ENCODE measurements at regions not wholly inside any gene's neighbourhood (a gene's known extent, or its start where the extent isn't known, plus 50 kb on each side); places are given as distances from the start of the nearest gene placed in this dataset.

DNA sequence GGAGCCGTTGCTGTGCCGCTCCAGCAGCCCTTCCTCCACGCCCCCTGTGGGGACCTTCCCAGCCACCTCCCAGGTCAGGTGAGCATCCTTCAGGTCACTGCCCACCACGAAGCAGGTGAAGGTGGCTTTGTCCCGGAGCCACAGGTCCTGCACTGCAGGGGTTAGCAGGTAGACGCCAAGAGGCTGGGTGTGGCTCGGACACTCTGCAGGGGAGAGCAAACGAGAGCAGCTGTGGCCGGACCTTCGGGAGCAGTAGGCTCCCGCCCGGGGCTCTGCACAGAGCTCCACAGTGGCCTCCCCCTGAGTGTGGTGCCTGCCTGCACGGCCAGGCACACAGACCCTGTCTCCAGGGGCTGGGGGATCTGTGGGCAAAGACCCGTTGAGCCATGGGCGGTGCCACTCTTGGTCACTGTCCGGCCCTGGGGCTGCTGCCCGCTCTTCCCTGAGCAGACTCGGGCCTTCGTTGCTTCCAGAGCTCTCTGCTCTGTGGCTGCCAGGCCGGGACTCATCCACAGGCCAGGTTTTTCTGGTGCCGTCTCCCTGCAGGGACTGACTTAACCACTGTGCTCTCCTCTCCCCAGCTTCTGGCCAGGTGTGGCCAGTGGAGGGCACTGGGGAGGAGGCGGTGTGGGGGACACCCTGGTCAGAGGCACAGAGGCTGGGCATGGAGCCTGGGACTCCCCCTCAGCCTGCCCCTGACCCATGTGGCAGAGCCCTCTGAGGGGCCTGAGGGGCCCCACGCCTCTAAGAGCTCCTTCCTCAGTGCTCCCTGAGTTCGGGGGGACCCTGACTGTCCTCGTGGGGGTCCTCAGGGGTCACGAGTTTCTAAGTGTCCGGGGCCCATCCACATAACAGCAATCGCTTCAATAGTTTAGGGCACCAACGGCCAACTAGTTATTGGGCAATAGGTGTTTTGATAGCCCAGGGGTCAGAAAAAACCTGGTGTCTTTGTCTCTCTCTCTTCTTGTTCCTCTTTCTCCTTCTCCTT lies 314.9 kb downstream of the TMEM121 start:
- H3K36me3 Mint-ChIP-seq: no peaks in the 10 kb centered on the region
- H3K4me1 Mint-ChIP-seq: no peaks in the 10 kb centered on the region
- H3K27ac Mint-ChIP-seq: no peak overlapping the region
- H3K4me3 Mint-ChIP-seq: no peak overlapping the region
- H3K27me3 Mint-ChIP-seq: peaks cover 3% of the 10 kb centered on the region
- H3K9me3 Mint-ChIP-seq: no peaks in the 10 kb centered on the region

DNA sequence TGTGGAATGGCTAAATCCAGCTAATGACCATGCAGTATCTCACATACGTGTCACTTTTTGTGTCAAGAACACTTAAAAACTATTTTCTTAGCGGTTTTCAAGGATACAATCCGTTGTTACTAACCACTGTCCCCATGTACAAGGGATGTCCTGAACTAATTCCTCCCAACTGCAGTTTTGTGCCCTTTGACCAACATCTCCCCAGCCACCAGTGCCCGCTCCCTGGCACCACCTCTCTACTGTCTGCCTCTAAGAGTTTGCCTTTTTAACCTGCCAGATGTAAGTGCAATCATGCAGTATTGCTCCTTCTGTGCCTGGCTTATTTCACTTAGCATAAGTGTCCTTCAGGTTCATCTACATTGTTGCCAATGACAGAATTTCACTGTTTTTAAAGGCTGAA lies 315.7 kb downstream of the TMEM121 start:
- H3K4me1 Mint-ChIP-seq: no peaks in the 10 kb centered on the region

DNA sequence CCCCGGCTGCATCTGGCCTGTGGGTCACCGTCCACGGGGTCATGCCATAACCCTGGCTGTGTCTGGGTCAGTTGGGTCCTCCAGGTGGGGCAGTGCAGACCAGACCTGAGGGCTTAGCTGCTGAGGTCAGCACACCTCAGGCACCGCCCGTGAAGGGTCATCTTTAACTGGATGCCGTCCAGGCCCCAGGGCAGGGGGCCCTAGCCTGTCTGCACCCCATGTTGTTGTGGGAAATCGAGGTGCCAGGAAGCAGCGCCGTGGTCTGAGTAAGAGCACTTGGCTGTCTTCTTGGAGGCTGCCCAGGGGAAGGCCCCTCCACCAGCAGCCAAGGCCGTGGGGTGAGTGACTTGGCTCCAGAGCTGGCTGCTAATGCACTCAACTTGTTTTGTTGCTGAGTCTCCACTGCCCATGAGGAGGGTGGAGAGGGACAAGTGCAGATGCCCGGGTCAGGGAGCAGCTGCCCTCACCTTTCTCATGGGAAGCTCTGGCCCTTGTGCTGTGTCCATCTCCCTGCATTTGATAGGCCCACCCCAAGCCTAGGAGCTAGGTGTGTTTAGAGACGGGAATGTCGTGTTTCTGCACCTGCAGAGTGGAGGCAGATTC lies 317.2 kb downstream of the TMEM121 start:
- Mint-ChIP-seq H3K4me3 (no peak overlapping the region), H3K4me1 (no peaks in the 10 kb centered on the region), H3K36me3 (no peaks in the 10 kb centered on the region), H3K27ac (no peak overlapping the region), H3K27me3 (no peaks in the 10 kb centered on the region), H3K9me3 (no peaks in the 10 kb centered on the region)

More for the DNA sequence above, 315.7 kb downstream of the TMEM121 start:
- peaks cover 3% of the 10 kb centered on the region for H3K27me3 Mint-ChIP-seq
- H3K4me3 Mint-ChIP-seq: no peak overlapping the region
- no peak overlapping the region for H3K27ac Mint-ChIP-seq
- no peaks in the 10 kb centered on the region for H3K9me3 Mint-ChIP-seq
- H3K36me3 Mint-ChIP-seq: no peaks in the 10 kb centered on the region

DNA sequence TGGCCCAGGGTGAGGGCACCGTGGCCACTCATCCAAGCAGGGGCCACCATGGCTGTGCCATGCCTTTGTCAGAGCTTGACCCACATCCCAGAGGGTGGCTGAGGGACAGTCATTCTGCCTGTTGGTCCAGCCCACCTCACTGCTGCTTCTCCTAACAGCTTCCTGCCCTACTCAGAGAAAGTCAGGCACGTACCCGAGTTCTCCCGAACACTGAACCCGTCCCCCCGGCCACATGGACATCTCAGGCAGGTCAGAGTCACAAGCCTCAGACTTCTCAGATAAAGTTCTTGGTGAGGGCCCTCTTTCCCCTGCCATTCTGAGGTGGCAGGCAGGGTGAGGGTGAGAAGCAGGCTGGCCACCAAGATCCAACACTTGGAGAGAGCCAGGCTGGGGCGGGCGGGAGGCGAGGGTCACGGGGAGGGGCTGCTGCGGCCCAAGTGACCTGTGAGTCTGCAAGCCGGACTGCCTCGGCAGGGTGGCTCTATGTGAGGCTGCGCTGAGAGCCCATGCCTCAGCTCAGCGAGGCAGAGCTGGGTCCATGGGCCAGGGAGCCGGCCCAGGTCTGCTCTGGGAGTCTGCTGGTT lies 317.8 kb downstream of the TMEM121 start:
- H3K36me3 Mint-ChIP-seq: no peaks in the 10 kb centered on the region
- no peak overlapping the region for H3K27ac Mint-ChIP-seq
- H3K4me3 Mint-ChIP-seq: no peak overlapping the region
- no peaks in the 10 kb centered on the region for H3K27me3 Mint-ChIP-seq
- H3K4me1 Mint-ChIP-seq: no peaks in the 10 kb centered on the region
- no peaks in the 10 kb centered on the region for H3K9me3 Mint-ChIP-seq

DNA sequence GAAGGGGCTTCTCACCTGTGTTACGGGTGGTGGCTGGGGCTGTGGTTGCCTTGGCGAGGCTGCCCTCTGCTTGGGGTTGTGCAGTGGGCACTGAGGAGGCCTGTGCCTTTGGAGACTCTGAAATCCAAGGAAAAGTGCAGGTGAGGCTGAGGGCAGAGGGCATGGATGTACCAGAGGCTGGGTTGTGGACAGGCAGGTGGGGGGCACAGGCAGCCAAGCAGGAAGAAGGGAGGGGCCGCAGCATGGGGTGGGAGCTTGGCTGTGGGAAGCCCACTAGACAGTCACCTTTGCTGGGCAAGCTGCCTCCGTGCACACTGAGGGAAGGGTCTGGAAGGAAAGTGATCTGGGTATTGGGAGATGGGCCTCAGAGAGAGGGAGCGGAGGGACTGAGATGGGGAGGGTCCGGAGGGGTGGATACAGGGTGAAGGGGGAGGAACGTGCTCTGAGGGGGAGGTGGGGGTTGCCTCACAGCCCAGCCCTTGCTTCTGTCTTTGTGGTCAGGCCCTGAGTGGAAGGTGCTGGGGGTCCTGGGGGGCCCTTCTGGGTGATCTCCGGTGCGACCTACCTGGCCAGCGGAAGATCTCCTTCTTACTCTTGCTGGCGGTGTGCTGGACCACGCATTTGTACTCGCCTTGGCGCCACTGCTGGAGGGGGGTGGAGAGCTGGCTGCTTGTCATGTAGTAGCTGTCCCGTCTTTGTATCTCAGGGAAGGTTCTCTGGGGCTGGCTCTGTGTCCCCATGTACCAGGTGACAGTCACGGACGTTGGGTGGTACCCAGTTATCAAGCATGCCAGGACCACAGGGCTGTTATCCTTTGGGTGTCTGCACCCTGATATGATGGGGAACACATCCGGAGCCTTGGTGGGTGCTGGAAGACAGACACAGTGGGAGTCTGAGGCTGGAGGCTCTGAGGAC lies 318.7 kb downstream of the TMEM121 start:
- no peaks in the 10 kb centered on the region for H3K36me3 Mint-ChIP-seq
- no peaks in the 10 kb centered on the region for H3K9me3 Mint-ChIP-seq
- H3K27ac Mint-ChIP-seq: no peak overlapping the region
- H3K4me3 Mint-ChIP-seq: no peak overlapping the region
- H3K27me3 Mint-ChIP-seq: no peaks in the 10 kb centered on the region
- no peaks in the 10 kb centered on the region for H3K4me1 Mint-ChIP-seq

DNA sequence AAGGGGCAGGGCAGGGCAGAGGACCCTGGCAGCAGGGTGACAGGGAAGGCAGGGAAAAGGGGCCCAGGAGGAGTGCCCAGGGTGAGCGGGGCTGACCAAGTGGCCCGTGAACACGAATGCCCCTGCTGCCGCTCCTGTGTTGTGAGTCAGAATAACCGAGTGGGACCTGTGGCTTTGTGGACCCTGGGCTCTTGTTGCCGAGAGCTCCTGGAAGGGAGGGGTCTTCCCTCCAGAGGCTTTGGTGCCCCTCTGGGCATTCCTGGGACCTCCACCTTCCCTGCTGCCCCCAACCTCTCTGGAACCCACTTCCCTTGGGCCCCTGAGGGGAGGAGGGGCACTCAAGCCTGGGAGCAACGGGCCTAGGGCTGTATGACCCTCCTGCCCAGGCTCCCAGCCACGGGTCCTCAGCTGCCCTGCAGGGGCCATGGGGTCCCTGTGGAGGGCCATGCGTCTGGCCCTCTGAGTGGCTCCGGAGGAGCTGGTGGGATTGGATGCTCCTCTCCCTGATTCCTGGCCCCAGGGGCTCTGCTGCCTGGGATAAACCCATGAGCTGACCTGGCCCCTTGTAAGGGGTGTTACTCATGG lies 319.4 kb downstream of the TMEM121 start:
- no peaks in the 10 kb centered on the region for H3K27me3 Mint-ChIP-seq
- no peak overlapping the region for H3K4me3 Mint-ChIP-seq
- H3K4me1 Mint-ChIP-seq: no peaks in the 10 kb centered on the region
- H3K9me3 Mint-ChIP-seq: no peaks in the 10 kb centered on the region
- no peak overlapping the region for H3K27ac Mint-ChIP-seq
- no peaks in the 10 kb centered on the region for H3K36me3 Mint-ChIP-seq

DNA sequence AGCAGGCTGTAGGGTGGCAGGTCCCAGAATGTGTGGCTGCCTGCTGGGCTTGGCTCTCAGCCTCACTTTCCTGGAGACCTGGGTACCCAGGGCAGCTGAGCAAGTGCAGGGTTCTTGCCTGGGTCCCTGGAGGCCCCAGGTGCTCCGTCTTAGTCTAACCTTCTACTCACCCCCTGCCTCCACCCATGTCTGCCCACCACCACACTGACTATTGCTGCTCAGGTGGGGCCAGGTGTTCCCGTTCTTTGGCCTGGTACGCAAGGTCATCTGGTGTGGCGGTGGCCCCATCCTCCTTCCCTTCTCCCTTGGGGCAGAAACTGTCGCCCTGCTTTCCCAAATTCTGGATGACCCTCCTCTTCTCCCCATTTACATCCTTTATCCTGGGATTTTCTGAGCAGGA lies 319.9 kb downstream of the TMEM121 start:
- H3K9me3 Mint-ChIP-seq: no peaks in the 10 kb centered on the region
- no peak overlapping the region for H3K27ac Mint-ChIP-seq
- H3K4me1 Mint-ChIP-seq: no peaks in the 10 kb centered on the region
- H3K27me3 Mint-ChIP-seq: no peaks in the 10 kb centered on the region
- H3K36me3 Mint-ChIP-seq: no peaks in the 10 kb centered on the region
- H3K4me3 Mint-ChIP-seq: no peak overlapping the region

DNA sequence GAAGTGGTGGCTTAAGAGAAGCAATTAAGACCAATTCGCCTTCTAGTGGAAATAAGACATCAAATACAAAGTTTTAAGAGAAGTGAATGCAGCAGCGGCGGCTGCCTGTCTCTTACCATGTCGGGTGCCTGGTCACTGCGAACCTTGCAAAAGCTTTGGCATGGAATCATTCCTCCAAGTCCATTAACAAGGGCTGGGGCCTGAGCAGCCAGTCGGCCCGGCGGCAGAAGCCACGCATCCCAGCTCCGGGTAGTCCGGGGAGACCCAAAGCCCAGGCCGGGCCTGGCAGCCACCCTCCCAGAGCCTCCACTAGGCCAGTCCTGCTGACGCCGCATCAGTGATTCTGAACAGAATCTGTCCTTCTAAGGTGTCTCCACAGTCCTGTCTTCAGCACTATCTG lies 321.0 kb downstream of the TMEM121 start:
- H3K27me3 Mint-ChIP-seq: no peaks in the 10 kb centered on the region
- H3K36me3 Mint-ChIP-seq: no peaks in the 10 kb centered on the region
- no peak overlapping the region for H3K4me3 Mint-ChIP-seq
- no peaks in the 10 kb centered on the region for H3K9me3 Mint-ChIP-seq
- no peaks in the 10 kb centered on the region for H3K4me1 Mint-ChIP-seq
- H3K27ac Mint-ChIP-seq: no peak overlapping the region

DNA sequence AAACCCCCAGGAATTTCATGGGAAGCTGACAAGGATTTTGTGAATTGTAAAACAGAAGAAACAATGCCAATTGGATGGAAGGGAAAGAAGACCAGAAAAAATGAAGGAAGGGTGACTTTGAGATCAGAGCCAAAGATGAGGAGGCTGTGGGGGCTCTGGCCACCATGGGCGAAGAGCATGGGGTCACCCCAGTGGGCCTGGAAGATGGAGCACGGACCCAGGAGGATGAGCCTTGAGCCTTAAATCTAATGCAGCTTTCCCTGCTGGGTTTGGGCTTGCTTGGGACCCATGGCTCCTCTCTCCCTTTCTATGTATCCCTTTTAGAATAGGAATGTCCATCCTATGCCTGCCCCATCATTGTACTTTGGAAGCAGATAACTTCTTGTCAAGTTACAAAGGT lies 322.2 kb downstream of the TMEM121 start:
- H3K4me3 Mint-ChIP-seq: no peak overlapping the region
- H3K27ac Mint-ChIP-seq: no peak overlapping the region
- no peaks in the 10 kb centered on the region for H3K9me3 Mint-ChIP-seq
- no peaks in the 10 kb centered on the region for H3K27me3 Mint-ChIP-seq
- no peaks in the 10 kb centered on the region for H3K4me1 Mint-ChIP-seq
- H3K36me3 Mint-ChIP-seq: no peaks in the 10 kb centered on the region

DNA sequence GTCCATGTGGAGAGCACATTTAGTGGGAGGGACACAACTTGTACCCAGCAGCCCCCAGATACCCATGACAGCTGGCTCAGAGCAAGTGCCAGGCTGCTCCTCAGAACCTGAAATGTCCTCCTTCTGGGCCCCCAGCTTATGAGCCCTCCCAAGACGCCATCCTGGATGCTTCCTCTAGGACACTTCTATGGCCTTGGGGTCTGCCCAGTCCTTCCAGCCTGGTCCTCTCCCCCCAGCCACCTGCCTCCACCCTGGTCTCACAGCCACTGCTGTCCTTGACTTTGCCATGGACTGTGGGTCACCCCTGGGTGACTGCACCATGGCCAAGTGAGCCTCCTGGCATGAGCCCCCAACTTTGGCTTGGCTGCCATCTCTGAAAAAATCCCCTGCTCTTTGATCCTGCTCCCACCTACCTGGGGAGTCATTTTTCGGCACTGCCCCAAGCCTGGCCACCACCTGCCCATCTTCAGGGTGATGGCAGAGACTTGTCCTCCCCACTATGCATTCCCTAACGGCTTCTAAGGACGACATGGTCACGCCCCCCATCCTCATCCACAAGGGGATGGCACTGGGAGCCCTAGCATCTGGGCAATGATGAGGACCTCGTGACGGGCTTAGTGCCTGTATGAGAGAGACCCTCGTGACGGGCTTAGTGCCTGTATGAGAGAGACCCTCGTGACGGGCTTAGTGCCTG lies 323.7 kb downstream of the TMEM121 start:
- Mint-ChIP-seq H3K4me3 (no peak overlapping the region), H3K27ac (no peak overlapping the region), H3K36me3 (no peaks in the 10 kb centered on the region), H3K4me1 (no peaks in the 10 kb centered on the region), H3K27me3 (no peaks in the 10 kb centered on the region), H3K9me3 (no peaks in the 10 kb centered on the region)

DNA sequence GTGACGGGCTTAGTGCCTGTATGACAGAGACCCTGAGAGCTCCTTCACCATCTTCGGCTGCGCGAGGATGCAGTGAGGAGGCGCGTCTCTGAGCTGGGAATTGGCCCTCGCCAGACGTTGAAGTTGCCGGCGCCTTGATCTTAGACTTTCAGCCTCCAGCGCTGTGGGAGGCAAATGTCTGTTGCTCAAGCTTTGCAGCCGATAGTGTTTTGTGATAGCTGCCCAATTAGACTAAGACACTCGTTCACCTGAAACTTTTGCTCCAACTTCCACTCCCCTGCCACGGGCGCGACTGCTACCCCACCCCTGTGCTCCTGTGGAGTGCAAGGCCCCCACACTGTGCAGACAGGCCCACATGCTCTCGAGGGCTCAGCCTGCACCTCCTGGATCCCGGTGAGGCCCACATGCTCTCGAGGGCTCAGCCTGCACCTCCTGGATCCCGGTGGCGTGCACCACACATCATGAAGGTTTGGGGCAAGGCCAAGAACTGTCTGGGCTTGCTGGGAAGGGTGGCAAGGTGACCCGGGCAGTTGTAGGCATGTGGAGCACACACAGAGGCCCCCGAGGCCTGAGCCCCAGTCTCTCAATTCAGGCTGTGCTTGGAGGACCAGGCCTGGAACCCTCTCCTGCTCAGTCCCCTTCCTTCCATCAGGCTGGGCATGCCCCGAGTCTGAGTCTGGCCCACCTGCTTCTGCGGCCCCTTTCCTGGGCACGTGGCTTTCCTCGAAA lies 324.6 kb downstream of the TMEM121 start:
- Mint-ChIP-seq H3K4me1 (no peaks in the 10 kb centered on the region), H3K4me3 (no peak overlapping the region), H3K9me3 (no peaks in the 10 kb centered on the region), H3K27me3 (no peaks in the 10 kb centered on the region), H3K27ac (no peak overlapping the region), H3K36me3 (no peaks in the 10 kb centered on the region)

DNA sequence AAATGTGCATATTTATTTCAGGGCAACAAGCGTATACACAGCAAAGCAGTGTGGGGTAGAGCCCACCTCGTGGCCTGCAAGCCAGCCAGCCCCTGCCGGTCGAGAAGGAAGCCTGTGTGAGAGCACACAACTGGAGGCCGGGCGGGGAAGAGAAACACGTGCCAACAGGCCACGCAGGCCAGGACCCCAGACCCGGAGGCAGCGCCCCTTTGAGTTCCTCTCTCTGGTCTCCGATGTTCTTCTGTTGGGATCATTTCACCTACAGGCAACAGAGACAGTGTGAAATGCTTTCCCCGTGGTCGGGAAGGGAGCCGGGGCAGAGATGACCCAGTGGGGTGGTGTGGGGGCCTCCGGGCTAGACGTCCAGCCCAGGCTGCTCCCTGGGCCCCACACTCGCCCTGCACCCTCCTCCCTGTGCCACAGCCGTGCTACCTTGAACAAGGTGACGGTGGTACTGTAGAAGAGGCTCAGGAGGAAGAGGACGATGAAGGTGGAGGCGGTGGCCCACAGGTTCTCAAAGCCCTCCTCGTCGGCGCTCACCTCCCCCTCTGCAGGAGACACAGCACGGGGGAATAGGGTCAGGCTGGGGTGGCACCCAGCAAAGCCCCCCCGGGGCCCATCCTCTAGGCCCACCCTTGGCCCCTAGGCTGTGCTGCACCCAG lies 325.5 kb downstream of the TMEM121 start:
- H3K27me3 Mint-ChIP-seq: no peaks in the 10 kb centered on the region
- H3K27ac Mint-ChIP-seq: no peak overlapping the region
- no peaks in the 10 kb centered on the region for H3K36me3 Mint-ChIP-seq
- H3K4me3 Mint-ChIP-seq: no peak overlapping the region
- H3K4me1 Mint-ChIP-seq: no peaks in the 10 kb centered on the region
- H3K9me3 Mint-ChIP-seq: no peaks in the 10 kb centered on the region

DNA sequence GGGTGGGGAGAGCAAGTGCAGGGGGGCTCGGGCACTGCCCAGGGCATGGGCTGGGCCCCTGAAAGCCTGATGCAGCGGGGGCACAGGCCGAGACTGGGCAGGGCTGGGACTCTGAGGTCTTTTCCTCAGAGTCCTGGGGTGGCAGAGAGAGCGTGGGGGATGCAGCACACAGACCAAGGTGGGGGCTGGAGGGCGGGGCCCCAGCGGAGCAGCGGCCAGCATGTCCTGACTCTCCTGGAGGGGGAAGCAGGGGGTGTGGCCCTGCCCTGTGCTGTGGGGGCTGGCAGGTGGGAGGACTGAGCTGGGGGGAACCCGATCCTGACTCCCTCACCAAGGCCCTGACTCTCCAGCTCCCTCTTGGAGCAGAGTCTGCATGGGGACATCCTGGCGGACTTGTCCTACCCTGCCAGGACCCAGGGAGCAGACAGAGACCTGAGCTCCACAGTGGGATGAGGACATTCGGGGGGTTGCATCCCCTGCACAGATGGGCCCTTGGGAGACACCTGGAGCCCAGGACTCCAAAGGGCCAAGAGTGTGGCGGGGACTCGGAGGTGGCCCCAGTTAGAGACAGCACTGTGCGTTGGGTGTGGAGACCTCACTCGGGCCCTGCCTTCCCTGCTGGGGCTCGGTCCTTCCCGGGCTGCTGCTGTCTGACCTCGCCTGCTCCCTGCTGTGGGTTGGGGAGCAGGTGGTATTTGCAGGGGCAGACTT lies 326.1 kb downstream of the TMEM121 start:
- Mint-ChIP-seq H3K27ac (no peak overlapping the region), H3K27me3 (no peaks in the 10 kb centered on the region), H3K36me3 (no peaks in the 10 kb centered on the region), H3K4me3 (no peak overlapping the region), H3K9me3 (no peaks in the 10 kb centered on the region), H3K4me1 (no peaks in the 10 kb centered on the region)

All from activated naive CD4-positive, alpha-beta T cell treated with anti-CD3 and anti-CD28 coated beads, Interleukin-2, amount 50 U/mL, for 24 hours (primary cell).